ENCODE measurements at regions not wholly inside any gene's neighbourhood (a gene's known extent, or its start where the extent isn't known, plus 50 kb on each side); places are given as distances from the start of the nearest gene placed in this dataset.

DNA sequence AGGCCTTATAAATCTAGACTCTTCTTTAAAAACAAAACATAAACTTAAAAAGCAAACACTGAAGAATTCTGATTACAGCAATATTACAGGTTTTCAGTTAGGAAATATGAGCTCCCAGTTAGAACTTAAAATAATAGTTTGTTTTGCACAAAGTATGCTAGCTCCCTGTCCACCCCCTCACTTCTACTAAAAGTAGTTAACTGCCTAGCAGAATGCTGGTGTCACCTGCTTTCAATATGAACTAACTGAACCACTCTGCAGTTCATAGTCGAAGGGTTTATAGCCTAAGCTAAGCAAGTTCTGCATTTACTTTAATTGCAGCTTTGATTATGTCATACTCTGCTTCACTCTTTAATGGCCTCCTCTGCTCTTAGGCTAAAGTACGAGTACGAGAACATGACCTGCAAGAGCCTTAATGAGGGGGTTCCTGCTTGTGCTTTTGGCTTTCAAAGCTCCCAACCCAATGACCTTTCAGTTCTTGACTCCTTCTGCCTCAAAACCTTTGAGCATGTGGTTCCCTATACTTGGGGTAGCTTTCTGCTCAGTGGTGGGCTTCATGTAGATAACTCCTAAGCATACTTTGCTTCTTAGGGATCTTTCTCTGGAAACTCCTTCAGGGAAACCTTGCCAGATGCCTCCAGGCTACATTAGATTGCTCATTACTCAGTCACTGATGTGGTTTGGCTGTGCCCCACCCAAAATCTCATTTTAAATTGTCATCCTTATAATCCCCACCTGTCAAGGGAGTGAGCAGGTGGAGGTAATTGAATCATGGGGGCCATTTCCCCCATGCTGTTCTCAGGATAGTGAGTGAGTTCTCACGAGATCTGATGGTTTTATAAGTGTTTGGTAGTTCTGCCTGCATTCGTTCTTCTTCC, 278.9 kb upstream of the ARGLU1 start:
- Histone ChIP-seq H3K4ac (ENCODE audit: low read depth, low read length) (no peak overlapping the region), H3K27me3 (ENCODE audit: insufficient read depth, low read length) (no peaks in the 10 kb centered on the region), H3K4me2 (ENCODE audit: insufficient read depth, insufficient read length, low read length) (no peak overlapping the region), H4K5ac (ENCODE audit: insufficient read length, low read depth, low read length) (no peak overlapping the region), H3K56ac (ENCODE audit: insufficient read length, low read depth, low read length) (no peak overlapping the region), H4K8ac (replicated peaks; ENCODE audit: insufficient read length, low read depth, low read length) (no peak overlapping the region), H3T11ph (ENCODE audit: low read length) (no peak overlapping the region), H3K9me3 (ENCODE audit: control insufficient read depth, low read depth, low read length) (no peaks in the 10 kb centered on the region), H3K9ac (ENCODE audit: extremely low read depth, insufficient read length, low read length) (no peak overlapping the region), H3K14ac (ENCODE audit: insufficient read depth, low read length) (no peak overlapping the region), H3K27ac (ENCODE audit: insufficient read length, low read depth, low read length) (no peak overlapping the region), H2AK5ac (ENCODE audit: insufficient read length, low read length) (no peak overlapping the region), H3K23me2 (ENCODE audit: insufficient read length, low read depth, low read length, poor library complexity, severe bottlenecking) (no peaks in the 10 kb centered on the region), H3K18ac (ENCODE audit: insufficient read length, low read depth, low read length) (no peak overlapping the region), H3K4me1 (ENCODE audit: insufficient read depth, low read length) (no peaks in the 10 kb centered on the region), H2AFZ (ENCODE audit: low read length) (no peak overlapping the region), H4K91ac (ENCODE audit: insufficient read length, low read depth, low read length) (no peak overlapping the region), H2BK120ac (ENCODE audit: low read depth, low read length, poor library complexity, severe bottlenecking) (no peak overlapping the region), H2BK20ac (ENCODE audit: low read depth, low read length, poor library complexity, severe bottlenecking) (no peak overlapping the region), H2BK15ac (ENCODE audit: low read depth, low read length) (no peak overlapping the region), H2BK12ac (ENCODE audit: insufficient read length, low read depth, low read length) (no peak overlapping the region), H3K23ac (ENCODE audit: insufficient read length, low read depth, low read length) (no peak overlapping the region), H2BK5ac (ENCODE audit: insufficient read length, low read length) (no peak overlapping the region), H3K79me2 (ENCODE audit: insufficient read depth, low read length) (no peaks in the 10 kb centered on the region), H4K20me1 (ENCODE audit: control insufficient read depth, insufficient read depth, insufficient read length) (no peaks in the 10 kb centered on the region), H3K79me1 (ENCODE audit: insufficient read depth, low read depth, low read length, poor library complexity, severe bottlenecking) (no peaks in the 10 kb centered on the region)
- no peak for DNase-seq
- Mint-ChIP-seq H3K27me3 (ENCODE audit: low read depth) (peaks cover 3% of the 10 kb centered on the region), H3K36me3 (ENCODE audit: insufficient read depth in 1 of 3, low read depth in 3 of 3) (no peaks in the 10 kb centered on the region), H3K4me3 (no peak overlapping the region), H3K9me3 (no peaks in the 10 kb centered on the region), H3K27ac (no peak overlapping the region; a peak in 1 of 7 replicates), H3K4me1 (peaks cover 20 to 29% of the 10 kb centered on the region in 2 experiments)
- TF ChIP-seq, protein P1, sequence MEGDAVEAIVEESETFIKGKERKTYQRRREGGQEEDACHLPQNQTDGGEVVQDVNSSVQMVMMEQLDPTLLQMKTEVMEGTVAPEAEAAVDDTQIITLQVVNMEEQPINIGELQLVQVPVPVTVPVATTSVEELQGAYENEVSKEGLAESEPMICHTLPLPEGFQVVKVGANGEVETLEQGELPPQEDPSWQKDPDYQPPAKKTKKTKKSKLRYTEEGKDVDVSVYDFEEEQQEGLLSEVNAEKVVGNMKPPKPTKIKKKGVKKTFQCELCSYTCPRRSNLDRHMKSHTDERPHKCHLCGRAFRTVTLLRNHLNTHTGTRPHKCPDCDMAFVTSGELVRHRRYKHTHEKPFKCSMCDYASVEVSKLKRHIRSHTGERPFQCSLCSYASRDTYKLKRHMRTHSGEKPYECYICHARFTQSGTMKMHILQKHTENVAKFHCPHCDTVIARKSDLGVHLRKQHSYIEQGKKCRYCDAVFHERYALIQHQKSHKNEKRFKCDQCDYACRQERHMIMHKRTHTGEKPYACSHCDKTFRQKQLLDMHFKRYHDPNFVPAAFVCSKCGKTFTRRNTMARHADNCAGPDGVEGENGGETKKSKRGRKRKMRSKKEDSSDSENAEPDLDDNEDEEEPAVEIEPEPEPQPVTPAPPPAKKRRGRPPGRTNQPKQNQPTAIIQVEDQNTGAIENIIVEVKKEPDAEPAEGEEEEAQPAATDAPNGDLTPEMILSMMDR (conservative IDR thresholded peaks at IDR 0.05), result no peak
- no CpG with 5 or more reads among the region's 5 CpGs for WGBS (ENCODE audit: extremely low coverage, insufficient read length, low lambda C conversion rate)

All from H9 (cell line).